Myocyte (in vitro differentiated cells): ENCODE measurements at regions not wholly inside any gene's neighbourhood (a gene's known extent, or its start where the extent isn't known, plus 50 kb on each side); places are given as distances from the start of the nearest gene placed in this dataset.
"Not testable (repeated sequence)": the region's sequence is repeated elsewhere in the genome, so short reads cannot be mapped to it uniquely, and the experiment has no call there.

ENCODE experiments used
- DNase-seq: peaks from one replicate; pipeline ENCODE4 v3.0.0-alpha.2; 2012; ENCODE audit warnings: low read depth

- no peak for DNase-seq
Measured at GRCh38 chrX:102784550-102784949, 64.0 kb downstream of the GPRASP3 start.

- DNase-seq: no peak
Measured at GRCh38 chrX:102787283-102787682, 66.7 kb downstream of the GPRASP3 start.

DNA sequence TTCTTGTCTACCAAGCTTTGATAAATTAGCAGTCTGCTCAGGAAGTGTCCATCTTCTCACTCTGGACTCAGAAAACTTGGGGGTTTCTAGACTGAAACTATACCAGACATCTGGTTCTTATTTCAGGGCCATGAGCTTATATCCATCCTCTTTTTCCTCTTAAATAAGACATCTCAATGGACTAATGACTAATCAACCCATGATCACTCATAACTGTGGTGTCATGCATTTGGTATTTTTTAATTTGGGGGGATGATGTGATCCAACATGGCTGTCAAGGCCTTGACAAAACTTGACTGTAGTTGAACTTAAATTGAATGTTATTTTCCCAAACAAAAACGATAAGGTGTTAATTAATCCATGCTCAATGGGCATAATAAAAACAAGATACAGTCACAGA is 87.8 kb downstream of the GPRASP3 start:
- DNase-seq: peak; percentile 15

- not testable (repeated sequence) for DNase-seq
Measured at GRCh38 chrX:102818269-102818668, 97.7 kb downstream of the GPRASP3 start.

DNA sequence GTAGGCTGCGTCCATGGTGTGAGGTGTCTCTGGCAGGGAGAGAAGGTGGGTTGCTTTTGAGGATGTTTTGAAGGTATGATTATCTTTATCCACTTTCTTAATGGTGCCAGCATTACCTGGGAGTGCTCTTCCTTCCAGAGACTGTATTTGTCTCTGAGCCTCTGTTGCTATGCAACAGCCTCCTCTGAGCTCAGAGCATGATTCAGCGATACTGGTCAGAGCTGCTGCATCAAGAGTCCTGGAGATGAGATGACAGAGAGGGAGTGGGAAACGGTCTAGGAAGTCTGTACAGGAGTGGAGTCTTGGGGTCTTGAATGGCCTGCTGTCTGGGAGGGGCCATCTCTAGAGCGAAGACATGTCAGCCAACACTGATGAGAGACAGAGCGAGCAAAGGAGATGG is 104.4 kb upstream of the RAB40AL start:
- DNase-seq: peak; percentile 29

- DNase-seq: no peak
Measured at GRCh38 chrX:102833136-102833535, 103.9 kb upstream of the RAB40AL start.

- no peak for DNase-seq
Measured at GRCh38 chrX:102835504-102836146, 101.4 kb upstream of the RAB40AL start.

DNA sequence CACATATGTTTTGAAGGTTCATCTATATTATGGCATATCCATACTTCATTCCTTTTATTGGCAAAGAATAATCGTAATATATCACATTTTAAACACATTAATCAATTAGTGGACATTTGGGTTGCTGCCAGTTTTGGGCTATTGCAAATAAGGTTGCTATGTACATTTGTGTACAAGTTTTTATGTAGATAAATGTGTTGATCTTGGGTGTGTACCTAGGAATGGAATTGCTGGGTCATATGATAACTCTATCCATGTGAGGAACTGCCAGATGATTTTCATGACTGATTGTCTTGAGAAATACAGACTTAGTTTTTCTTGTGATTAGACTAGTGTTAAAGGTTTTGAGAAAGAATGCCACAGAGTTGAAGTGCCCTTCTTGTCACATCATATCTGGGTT is 99.2 kb upstream of the RAB40AL start:
- DNase-seq: no peak

DNA sequence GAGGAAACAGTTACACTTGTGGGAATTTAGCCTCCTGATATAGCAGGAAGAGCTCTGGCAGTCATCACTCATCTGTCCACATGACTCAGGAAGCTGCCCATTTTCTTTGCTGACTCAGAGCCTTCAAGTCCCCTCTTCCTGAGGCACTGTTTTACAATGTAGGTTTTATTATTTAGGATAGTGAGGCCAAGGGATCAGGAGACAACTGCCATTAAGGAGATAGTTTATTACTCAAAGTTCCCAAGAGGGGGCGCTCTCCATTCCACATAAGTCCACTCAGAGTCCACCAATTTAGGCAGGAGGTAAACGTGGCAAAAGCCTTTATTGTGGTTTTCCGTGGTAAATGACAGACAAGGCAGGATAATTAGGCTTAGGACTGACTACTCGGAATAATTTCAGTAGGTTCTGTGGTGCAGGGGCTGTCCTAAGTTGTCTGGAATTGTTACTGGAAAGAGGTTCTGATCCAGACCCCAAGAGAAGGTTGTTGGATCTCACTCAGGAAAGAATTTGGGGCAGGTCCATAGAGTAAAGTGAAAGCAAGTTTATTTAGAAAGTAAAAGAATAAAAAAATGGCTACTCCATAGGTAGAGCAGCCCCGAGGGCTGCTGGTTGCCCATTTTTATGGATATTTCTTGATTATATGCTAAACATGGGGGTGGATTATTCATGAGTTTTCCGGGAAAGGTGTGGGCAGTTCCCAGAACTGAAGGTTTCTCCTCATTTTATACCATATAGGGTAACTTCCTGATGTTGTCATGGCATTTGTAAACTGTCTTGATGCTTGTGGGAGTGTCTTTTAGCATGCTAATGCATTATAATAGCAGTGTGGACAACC is 96.0 kb upstream of the RAB40AL start:
- DNase-seq: peak; percentile 24

DNA sequence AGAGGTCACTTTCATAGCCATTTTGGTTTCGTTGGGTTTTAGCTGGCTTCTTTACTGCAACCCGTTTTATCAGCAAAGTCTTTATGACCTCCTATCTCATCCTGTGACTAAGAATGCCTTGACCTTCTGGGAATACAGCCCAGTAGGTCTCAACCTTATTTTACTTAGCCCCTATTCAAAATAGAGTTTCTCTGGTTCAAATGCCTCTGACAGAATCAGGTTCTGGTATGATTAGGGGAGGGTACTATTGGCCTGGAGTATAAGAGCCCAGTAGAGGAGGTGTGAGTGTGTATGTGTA is 95.4 kb upstream of the RAB40AL start:
- no peak for DNase-seq

GRCh38 chrX:102845020-102845419 is 92.1 kb upstream of the RAB40AL start:
- no peak for DNase-seq

DNA sequence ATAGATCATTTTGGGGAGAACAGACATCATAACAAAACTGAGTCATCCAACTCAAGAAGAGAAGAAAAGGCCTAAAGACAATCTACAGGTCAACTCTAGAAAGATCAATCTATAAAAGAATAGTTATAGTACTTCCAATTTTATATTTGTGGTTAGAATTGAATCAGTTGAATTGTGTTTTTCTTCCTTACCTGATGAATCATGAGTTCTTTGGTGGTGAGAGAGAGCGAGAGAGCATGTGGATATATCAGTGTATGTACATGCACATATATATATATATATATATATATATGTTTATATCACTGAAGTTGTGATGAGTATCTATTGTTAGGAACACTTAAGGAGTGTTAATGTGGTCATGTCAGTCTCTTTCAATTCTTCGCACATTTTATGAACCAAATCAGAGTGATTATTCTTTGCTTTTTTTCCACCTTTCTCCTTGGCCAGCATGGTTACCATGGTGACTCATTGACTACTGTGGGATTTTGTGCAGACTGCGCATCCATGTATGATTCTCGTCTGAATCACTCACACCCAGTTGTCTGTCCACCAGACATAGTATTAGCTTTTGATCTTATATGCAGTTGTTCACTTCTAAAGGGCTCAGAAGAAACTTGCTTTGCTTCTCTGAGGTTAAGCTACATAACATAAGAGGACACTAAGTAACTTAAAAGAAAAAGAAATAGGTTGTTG is 90.4 kb upstream of the RAB40AL start:
- no peak for DNase-seq

DNA sequence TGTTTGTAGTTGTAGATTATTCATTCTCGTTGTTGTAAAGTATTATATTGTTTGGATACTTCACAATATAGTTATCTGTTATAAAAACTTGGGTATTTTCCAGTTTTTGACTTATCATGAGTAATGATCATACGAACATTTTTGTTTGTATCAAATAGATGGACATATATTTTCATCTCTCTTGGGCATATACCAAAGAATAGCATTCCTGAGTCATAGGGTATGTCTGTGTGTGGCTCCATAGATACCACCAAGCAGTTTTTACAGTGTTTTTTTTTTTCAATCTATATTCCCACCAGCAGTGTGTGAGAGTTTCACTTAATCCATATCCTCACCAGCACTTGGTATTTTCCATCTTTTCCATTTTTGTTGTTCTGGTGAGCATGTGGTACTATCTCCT is 89.7 kb upstream of the RAB40AL start:
- DNase-seq: no peak

DNA sequence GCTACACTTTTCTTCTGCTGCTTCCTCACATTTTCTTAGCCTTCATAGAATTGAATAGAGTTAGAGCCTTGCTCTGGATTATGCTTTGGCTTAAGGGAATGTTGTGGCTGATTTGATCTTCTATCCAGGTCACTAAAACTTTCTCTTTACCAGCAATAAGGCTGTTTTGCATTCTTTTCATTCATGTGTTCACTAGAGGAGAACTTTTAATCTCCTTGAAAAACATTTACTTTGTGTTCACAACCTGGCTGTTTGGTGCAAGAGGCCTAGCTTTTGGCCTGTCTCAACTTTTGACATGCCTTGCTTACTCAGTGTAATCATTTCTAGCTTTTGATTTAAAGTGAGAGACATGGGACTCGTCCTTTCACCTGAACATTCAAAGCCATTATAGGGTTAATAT is 87.7 kb upstream of the RAB40AL start:
- no peak for DNase-seq

DNA sequence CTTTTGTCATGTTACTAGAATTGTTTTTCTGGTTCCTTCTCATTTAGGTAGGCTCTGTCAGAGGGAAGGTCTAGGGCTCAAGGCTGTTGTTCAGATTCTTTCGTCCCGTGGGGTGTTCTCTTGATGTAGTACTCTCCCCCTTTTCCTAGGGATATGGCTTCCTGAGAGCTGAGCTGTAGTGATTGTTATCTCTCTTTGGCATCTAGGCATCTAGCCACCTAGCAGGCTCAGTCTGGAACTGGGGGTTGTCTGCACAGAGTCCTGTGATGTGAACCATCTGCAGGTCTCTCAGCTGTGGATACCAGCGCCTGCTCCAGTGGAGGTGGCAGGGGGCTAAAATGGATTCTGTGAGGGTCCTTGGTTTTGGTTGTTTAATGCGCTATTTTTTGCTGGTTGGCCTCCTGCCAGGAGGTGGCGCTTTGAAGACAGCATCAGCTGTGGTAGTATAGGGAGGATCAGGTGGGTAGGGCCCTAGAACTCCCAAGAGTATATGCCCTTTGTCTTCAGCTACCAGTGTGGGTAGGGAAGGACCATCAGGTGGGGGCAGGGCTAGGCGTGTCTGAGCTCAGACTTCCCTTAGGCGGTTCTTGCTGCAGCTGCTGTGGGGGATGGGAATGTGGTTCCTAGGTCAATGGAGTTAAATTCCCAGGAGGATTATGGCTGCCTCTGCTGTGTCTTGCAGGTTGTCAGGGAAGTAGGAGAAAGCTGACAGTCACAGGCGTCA is 78.1 kb upstream of the RAB40AL start:
- peak; percentile 19 for DNase-seq

- no peak for DNase-seq
Measured at GRCh38 chrX:102859550-102859871, 77.6 kb upstream of the RAB40AL start.

- no peak for DNase-seq
Measured at GRCh38 chrX:102860235-102860634, 76.8 kb upstream of the RAB40AL start.

DNA sequence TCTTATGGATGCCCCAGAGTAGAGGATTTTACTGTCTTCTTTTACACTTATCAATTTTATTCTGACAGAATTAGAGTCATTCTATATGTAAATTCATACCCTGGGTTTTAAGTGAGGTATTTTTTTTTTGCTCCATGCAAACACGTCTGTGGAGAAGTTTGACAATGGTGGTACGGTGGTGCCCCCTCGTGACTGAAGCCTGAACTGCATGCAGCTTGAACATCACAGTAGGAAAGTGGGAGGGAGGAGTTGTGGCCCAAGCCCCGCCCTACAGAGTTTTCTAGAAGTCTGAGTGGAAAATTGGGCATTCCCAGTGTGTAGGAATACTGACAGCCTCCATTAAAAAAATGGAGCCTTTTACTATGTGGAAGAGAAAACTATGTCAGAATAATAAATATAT is 73.3 kb upstream of the RAB40AL start:
- DNase-seq: peak; percentile 78

- no peak for DNase-seq
Measured at GRCh38 chrX:102866981-102867656, 70.0 kb upstream of the RAB40AL start.

DNA sequence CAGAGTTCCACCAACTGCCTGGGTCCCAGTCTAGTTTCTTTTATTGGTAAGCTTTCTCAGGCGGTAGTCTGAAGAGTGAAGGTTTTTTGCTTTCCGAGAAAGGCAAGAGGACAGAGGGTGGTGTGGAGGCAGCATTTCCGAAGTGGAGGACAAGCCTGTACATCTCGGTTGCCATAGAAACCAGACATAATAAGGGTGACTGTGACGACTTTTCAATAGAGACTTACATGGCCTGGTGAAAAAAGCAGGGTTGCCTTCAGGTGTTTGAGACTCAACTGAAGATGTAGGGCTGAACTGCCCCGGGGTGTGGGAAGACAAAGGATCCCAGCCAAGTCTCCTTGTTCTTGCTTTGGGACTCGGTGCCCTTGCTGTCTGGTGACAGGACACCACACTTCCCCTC is 53.6 kb upstream of the RAB40AL start:
- no peak for DNase-seq
